ENCODE measurements at regions not wholly inside any gene's neighbourhood (a gene's known extent, or its start where the extent isn't known, plus 50 kb on each side); places are given as distances from the start of the nearest gene placed in this dataset.

- no peak for TF ChIP-seq POLR2A (IDR thresholded peaks at IDR 0.05)
- no peak for TF ChIP-seq EP300 (IDR thresholded peaks at IDR 0.05; ENCODE audit: low read depth)
- TF ChIP-seq POLR2AphosphoS5 (IDR thresholded peaks at IDR 0.05) = no peak
- TF ChIP-seq, protein P1, sequence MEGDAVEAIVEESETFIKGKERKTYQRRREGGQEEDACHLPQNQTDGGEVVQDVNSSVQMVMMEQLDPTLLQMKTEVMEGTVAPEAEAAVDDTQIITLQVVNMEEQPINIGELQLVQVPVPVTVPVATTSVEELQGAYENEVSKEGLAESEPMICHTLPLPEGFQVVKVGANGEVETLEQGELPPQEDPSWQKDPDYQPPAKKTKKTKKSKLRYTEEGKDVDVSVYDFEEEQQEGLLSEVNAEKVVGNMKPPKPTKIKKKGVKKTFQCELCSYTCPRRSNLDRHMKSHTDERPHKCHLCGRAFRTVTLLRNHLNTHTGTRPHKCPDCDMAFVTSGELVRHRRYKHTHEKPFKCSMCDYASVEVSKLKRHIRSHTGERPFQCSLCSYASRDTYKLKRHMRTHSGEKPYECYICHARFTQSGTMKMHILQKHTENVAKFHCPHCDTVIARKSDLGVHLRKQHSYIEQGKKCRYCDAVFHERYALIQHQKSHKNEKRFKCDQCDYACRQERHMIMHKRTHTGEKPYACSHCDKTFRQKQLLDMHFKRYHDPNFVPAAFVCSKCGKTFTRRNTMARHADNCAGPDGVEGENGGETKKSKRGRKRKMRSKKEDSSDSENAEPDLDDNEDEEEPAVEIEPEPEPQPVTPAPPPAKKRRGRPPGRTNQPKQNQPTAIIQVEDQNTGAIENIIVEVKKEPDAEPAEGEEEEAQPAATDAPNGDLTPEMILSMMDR (IDR thresholded peaks at IDR 0.05) = no peak
- 18 to 49% methylated on average over 2 of the region's 2 CpGs for WGBS, 2 donors (ENCODE audit: low coverage in 1 of 2)
- no peak overlapping the region for H3K4me3 ChIP-seq
- H3K9me3 ChIP-seq = no peaks in the 10 kb centered on the region
- no peak for DNase-seq
- intact Hi-C loops (cut with DNase I; ENCODE audit: low total_unique reads) = no loop called here
- H3K4me1 ChIP-seq = no peaks in the 10 kb centered on the region
- no peaks in the 10 kb centered on the region for H3K27me3 ChIP-seq
- H3K36me3 ChIP-seq = no peaks in the 10 kb centered on the region
- in situ Hi-C loops (cut with MboI; ENCODE audit: low pct_ligation_motif_present in 1 of 4, low pct_unique_long_range_greater_than_20kb in 1 of 4, low sequenced_read_pairs in 3 of 4) = no loop called here
- no peak overlapping the region for H3K27ac ChIP-seq
Measured at GRCh38 chr3:76438971-76439370, 600.9 kb upstream of the ROBO2 start.

DNA sequence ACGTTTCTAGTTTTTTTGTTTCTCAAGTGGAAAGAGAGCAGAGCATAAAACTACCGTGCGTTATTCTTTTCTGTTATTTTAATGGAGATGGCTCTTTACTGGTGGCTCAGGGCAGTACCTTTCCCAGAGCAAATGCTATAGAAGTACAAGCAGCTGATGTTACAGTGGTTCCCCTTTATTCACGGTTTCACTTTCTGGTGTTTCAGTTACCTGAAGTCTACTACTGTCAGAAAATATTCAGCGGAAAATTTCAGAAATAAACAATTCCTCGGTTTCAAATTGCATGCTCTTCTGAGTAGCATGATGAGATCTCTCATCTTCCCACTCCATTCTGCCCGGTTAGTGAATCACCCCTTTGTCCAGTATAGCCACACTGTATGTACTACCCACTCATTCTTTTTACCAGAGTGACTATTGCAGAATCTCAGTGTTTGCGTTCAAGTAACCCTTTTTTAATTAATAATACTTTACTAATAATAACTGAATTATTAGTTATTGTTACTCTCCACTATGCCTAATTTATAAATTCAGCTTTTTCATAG, 597.5 kb upstream of the ROBO2 start:
- 86 to 93% methylated on average over 8 of the region's 8 CpGs for WGBS, 2 donors (ENCODE audit: low coverage in 1 of 2)
- no peak for DNase-seq
- TF ChIP-seq POLR2A (IDR thresholded peaks at IDR 0.05) (no peak), POLR2AphosphoS5 (IDR thresholded peaks at IDR 0.05) (no peak), EP300 (IDR thresholded peaks at IDR 0.05; ENCODE audit: low read depth) (no peak)
- TF ChIP-seq, protein P1 (IDR thresholded peaks at IDR 0.05) = no peak
- H3K27me3 ChIP-seq = no peaks in the 10 kb centered on the region
- no peaks in the 10 kb centered on the region for H3K36me3 ChIP-seq
- H3K4me1 ChIP-seq = no peaks in the 10 kb centered on the region
- no peak overlapping the region for H3K27ac ChIP-seq
- H3K4me3 ChIP-seq = no peak overlapping the region
- in situ Hi-C loops (cut with MboI; ENCODE audit: low pct_ligation_motif_present in 1 of 4, low pct_unique_long_range_greater_than_20kb in 1 of 4, low sequenced_read_pairs in 3 of 4) (no loop called here), intact Hi-C loops (cut with DNase I; ENCODE audit: low total_unique reads) (no loop called here)
- no peaks in the 10 kb centered on the region for H3K9me3 ChIP-seq

DNA sequence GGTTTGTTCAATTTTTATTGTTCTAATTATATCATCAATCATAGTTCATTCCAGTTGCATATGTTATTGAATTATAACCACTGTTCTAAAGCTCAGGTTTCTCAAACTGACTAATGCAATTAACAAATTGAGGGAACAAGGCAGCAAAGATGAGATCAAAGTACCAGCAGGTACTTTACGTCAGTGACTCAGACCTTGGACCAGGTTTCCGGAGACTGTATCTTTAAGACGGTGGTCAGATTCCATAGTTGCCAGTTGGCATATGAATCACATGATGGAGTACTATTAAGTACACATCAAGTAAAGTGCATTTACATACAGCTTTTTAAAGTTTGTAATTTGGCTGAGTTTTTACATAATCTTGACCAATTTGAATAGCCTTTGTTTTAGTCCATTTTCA, 583.6 kb upstream of the ROBO2 start:
- Histone ChIP-seq H3K27ac (no peak overlapping the region), H3K4me1 (no peaks in the 10 kb centered on the region), H3K9me3 (no peaks in the 10 kb centered on the region), H3K27me3 (no peaks in the 10 kb centered on the region), H3K36me3 (no peaks in the 10 kb centered on the region), H3K4me3 (no peak overlapping the region)
- no peak for DNase-seq
- TF ChIP-seq, protein P1 (IDR thresholded peaks at IDR 0.05) = no peak
- TF ChIP-seq POLR2AphosphoS5 (IDR thresholded peaks at IDR 0.05) (no peak), EP300 (IDR thresholded peaks at IDR 0.05; ENCODE audit: low read depth) (no peak), POLR2A (IDR thresholded peaks at IDR 0.05) (no peak)
- in situ Hi-C loops (cut with MboI; ENCODE audit: low pct_ligation_motif_present in 1 of 4, low pct_unique_long_range_greater_than_20kb in 1 of 4, low sequenced_read_pairs in 3 of 4) = no loop called here
- intact Hi-C loops (cut with DNase I; ENCODE audit: low total_unique reads) = no loop called here
- 91 to 92% methylated on average over 2 to 3 of the region's 3 CpGs for WGBS, 2 donors (ENCODE audit: low coverage in 1 of 2)

- WGBS, 2 donors (ENCODE audit: low coverage in 1 of 2) = 66 to 81% methylated on average over 2 to 4 of the region's 4 CpGs
- H3K4me3 ChIP-seq = no peak overlapping the region
- intact Hi-C loops (cut with DNase I; ENCODE audit: low total_unique reads) = no loop called here
- no peaks in the 10 kb centered on the region for H3K9me3 ChIP-seq
- DNase-seq = no peak
- no peaks in the 10 kb centered on the region for H3K27me3 ChIP-seq
- H3K4me1 ChIP-seq = no peaks in the 10 kb centered on the region
- in situ Hi-C loops (cut with MboI; ENCODE audit: low pct_ligation_motif_present in 1 of 4, low pct_unique_long_range_greater_than_20kb in 1 of 4, low sequenced_read_pairs in 3 of 4) = no loop called here
- H3K36me3 ChIP-seq = no peaks in the 10 kb centered on the region
- TF ChIP-seq POLR2AphosphoS5 (IDR thresholded peaks at IDR 0.05) (no peak), POLR2A (IDR thresholded peaks at IDR 0.05) (no peak), EP300 (IDR thresholded peaks at IDR 0.05; ENCODE audit: low read depth) (no peak)
- TF ChIP-seq, protein P1 (IDR thresholded peaks at IDR 0.05) = no peak
- H3K27ac ChIP-seq = no peak overlapping the region
Measured at GRCh38 chr3:76463501-76463900, 576.4 kb upstream of the ROBO2 start.

Data from transverse colon (tissue), 4 donors.